ENCODE measurements at regions not wholly inside any gene's neighbourhood (a gene's known extent, or its start where the extent isn't known, plus 50 kb on each side); places are given as distances from the start of the nearest gene placed in this dataset.

DNA sequence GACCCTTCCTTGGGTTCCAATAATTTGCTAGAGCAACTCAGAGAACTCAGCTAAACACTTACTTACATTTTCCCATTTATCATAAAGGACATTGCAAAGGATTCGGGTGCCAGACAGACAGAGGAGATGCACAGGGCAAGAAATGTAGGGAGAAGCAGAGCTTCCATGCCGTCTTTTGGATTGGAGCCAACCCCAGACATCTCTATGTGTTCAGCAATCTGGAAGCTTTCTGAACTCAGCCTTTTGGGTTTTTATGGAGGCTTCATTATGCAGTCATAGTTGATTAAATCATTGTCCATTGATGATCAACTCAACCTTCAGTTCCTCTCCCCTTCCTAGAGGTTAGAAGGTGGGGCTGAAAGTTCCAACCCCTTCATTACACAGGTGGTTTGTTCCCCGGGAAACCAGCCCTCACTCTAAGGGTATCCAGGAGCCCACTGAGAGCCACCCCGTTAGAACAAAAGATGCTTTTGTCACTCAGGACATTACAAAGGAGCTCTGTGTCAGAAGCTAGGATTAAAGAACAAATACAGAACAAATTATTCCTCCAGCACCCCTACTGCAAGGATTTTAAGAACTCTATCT is 211.9 kb upstream of the VSTM2A start:
- TF ChIP-seq, protein P1, sequence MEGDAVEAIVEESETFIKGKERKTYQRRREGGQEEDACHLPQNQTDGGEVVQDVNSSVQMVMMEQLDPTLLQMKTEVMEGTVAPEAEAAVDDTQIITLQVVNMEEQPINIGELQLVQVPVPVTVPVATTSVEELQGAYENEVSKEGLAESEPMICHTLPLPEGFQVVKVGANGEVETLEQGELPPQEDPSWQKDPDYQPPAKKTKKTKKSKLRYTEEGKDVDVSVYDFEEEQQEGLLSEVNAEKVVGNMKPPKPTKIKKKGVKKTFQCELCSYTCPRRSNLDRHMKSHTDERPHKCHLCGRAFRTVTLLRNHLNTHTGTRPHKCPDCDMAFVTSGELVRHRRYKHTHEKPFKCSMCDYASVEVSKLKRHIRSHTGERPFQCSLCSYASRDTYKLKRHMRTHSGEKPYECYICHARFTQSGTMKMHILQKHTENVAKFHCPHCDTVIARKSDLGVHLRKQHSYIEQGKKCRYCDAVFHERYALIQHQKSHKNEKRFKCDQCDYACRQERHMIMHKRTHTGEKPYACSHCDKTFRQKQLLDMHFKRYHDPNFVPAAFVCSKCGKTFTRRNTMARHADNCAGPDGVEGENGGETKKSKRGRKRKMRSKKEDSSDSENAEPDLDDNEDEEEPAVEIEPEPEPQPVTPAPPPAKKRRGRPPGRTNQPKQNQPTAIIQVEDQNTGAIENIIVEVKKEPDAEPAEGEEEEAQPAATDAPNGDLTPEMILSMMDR (conservative IDR thresholded peaks at IDR 0.05; ENCODE audit: low read length) = no peak
- TF ChIP-seq EZH2phosphoT487 (IDR thresholded peaks at IDR 0.05; ENCODE audit: borderline replicate concordance) = no peak

All from Loucy (cell line).